Pancreas (tissue), 10 donors: ENCODE measurements at regions not wholly inside any gene's neighbourhood (a gene's known extent, or its start where the extent isn't known, plus 50 kb on each side); places are given as distances from the start of the nearest gene placed in this dataset.

ENCODE experiments used
- ATAC-seq, 4 donors: fragments of 200-7000 bp; cut with Tn5 transposase; one replicate each; pipeline versions ENCODE4 v1.8.0 to v1.9.1; 2020; ENCODE audit warnings: mild to moderate bottlenecking in 4 of 4, moderate library complexity in 4 of 4
- DNase-seq, 6 donors: peaks; one replicate each; pipeline ENCODE4 v3.0.0-alpha.2; 2020
- FAIRE-seq: peaks from 2 replicates; lab custom pipeline; 2012; peaks lifted over from hg19 to GRCh38; lab: Jason Lieb, UNC
- H3K27ac ChIP-seq, 4 donors: fragments of 200-600 bp; sonication (generic); 1 replicate in 3 of 4; 2 replicates in 1 of 4; pipeline versions ENCODE4 v1.5.0 to v1.8.0; 2020
- H3K27me3 ChIP-seq, 4 donors: fragments of 200-600 bp; one replicate each; pipeline ENCODE4 v1.8.0; 2021
- H3K36me3 ChIP-seq, 3 donors: fragments of 200-600 bp; sonication (generic) in 1 of 3; one replicate each; pipeline versions ENCODE4 v1.5.0 to v1.8.0; 2020 to 2021
- H3K4me1 ChIP-seq, 3 donors: fragments of 200-600 bp; one replicate each; pipeline ENCODE4 v1.8.0; 2021
- H3K4me3 ChIP-seq, 4 donors: fragments of 200-600 bp; sonication (generic) in 2 of 4; one replicate each; pipeline versions ENCODE4 v1.5.0 to v1.8.0; 2020 to 2021
- H3K9me3 ChIP-seq, 4 donors: fragments of 200-600 bp; one replicate each; pipeline ENCODE4 v1.8.0; 2021
- CTCF ChIP-seq, 4 donors: fragments of 200-600 bp; sonication (generic) in 3 of 4; IDR thresholded peaks; one replicate each; pipeline versions ENCODE4 v1.5.0 to v1.8.0; 2021; ENCODE audit warnings: antibody characterized with exemption in 4 of 4
- WGBS, 2 donors: extraction: QIAGEN DNeasy Blood & Tissue Kit; methylation state at CpG; one replicate each; pipeline ENCODE4 v1.1.7; 2013; 5-methylcytosine and 5-hydroxymethylcytosine counted together
- intact Hi-C, 3 donors: fragments of 100-400 bp; cut with DNase I; formaldehyde crosslinking; loops; one replicate each; pipeline versions ENCODE4 v1.11.1 to v1.14.2; 2022
- donor health status: healthy with polysubstance abuse.
- donor health status: DM: no; HTN: no; CAD: no; lungs with moderate emphysema.
- donor health status: DM: no; HTN: no; CAD: no.
- donor health status: control.
- donor health status: control.
- donor health status: Bipolar disorder and iron deficiency.
- donor health status: DM: yes; HTN: yes; CAD: no.
- donor health status: DM: no; HTN: no; CAD: no.
- donor health status: DM: no; HTN: no; CAD: no.
- donor health status: DM: yes; HTN: yes; CAD: no.

- TF ChIP-seq CTCF (IDR thresholded peaks at IDR 0.05) = no peak
- 33 to 95% methylated on average over 1 of the region's 1 CpG for WGBS, 2 donors
- H3K4me1 ChIP-seq = no peaks in the 10 kb centered on the region
- intact Hi-C loops = no loop called here
- FAIRE-seq (no peak), DNase-seq (no peak), ATAC-seq (no peak)
- peaks cover 0 to 4% (median 0%) of the 10 kb centered on the region in 4 donors for H3K27me3 ChIP-seq
- no peaks in the 10 kb centered on the region for H3K36me3 ChIP-seq
- no peaks in the 10 kb centered on the region for H3K9me3 ChIP-seq
- no peak overlapping the region for H3K27ac ChIP-seq
- H3K4me3 ChIP-seq = no peak overlapping the region
Measured at GRCh38 chr20:6674831-6675230, 92.7 kb upstream of the BMP2 start.

GRCh38 chr20:6673071-6673470 is 94.4 kb upstream of the BMP2 start:
- TF ChIP-seq CTCF (IDR thresholded peaks at IDR 0.05) = no peak

GRCh38 chr20:6671829-6672228 is 95.7 kb upstream of the BMP2 start:
- H3K4me1 ChIP-seq = no peaks in the 10 kb centered on the region
- ATAC-seq (no peak), FAIRE-seq (no peak), DNase-seq (no peak)
- TF ChIP-seq CTCF (IDR thresholded peaks at IDR 0.05) = no peak
- no peaks in the 10 kb centered on the region for H3K36me3 ChIP-seq
- H3K9me3 ChIP-seq = no peaks in the 10 kb centered on the region
- H3K27me3 ChIP-seq = no peaks in the 10 kb centered on the region
- H3K4me3 ChIP-seq = no peak overlapping the region
- intact Hi-C loops = no loop called here
- H3K27ac ChIP-seq = no peak overlapping the region
- WGBS, 2 donors = 89 to 92% methylated on average over 3 of the region's 3 CpGs

More at GRCh38 chr20:6673071-6673470, 94.4 kb upstream of the BMP2 start:
- no peaks in the 10 kb centered on the region for H3K4me1 ChIP-seq
- FAIRE-seq (no peak), ATAC-seq (no peak), DNase-seq (no peak)
- no peak overlapping the region for H3K4me3 ChIP-seq
- no peaks in the 10 kb centered on the region for H3K9me3 ChIP-seq
- H3K27me3 ChIP-seq = peaks cover 0 to 4% (median 0%) of the 10 kb centered on the region in 4 donors
- intact Hi-C loops = no loop called here
- no peak overlapping the region for H3K27ac ChIP-seq
- WGBS, 2 donors = 73 to 80% methylated on average over 3 of the region's 3 CpGs
- no peaks in the 10 kb centered on the region for H3K36me3 ChIP-seq

GRCh38 chr20:6668546-6668945 is 98.9 kb upstream of the BMP2 start:
- no peak for ATAC-seq
- no peak overlapping the region for H3K27ac ChIP-seq
- no peaks in the 10 kb centered on the region for H3K4me1 ChIP-seq
- no peak for FAIRE-seq
- no peaks in the 10 kb centered on the region for H3K27me3 ChIP-seq
- H3K9me3 ChIP-seq = no peaks in the 10 kb centered on the region
- no peak for TF ChIP-seq CTCF (IDR thresholded peaks at IDR 0.05)
- intact Hi-C loops = no loop called here
- no peak for DNase-seq
- no peak overlapping the region for H3K4me3 ChIP-seq
- no peaks in the 10 kb centered on the region for H3K36me3 ChIP-seq

GRCh38 chr20:6665621-6666355 is 101.7 kb upstream of the BMP2 start:
- WGBS, 2 donors = 60% methylated on average over 5 of the region's 5 CpGs

More at GRCh38 chr20:6665621-6666355, 101.7 kb upstream of the BMP2 start:
- Histone ChIP-seq H3K4me3 (no peak overlapping the region), H3K27ac (no peak overlapping the region), H3K27me3 (no peaks in the 10 kb centered on the region), H3K4me1 (no peaks in the 10 kb centered on the region), H3K9me3 (no peaks in the 10 kb centered on the region), H3K36me3 (no peaks in the 10 kb centered on the region)
- no peak for DNase-seq
- ATAC-seq = no peak
- FAIRE-seq = no peak
- TF ChIP-seq CTCF (IDR thresholded peaks at IDR 0.05) = no peak
- intact Hi-C loops = no loop called here
